ENCODE measurements at regions not wholly inside any gene's neighbourhood (a gene's known extent, or its start where the extent isn't known, plus 50 kb on each side); places are given as distances from the start of the nearest gene placed in this dataset.

DNA sequence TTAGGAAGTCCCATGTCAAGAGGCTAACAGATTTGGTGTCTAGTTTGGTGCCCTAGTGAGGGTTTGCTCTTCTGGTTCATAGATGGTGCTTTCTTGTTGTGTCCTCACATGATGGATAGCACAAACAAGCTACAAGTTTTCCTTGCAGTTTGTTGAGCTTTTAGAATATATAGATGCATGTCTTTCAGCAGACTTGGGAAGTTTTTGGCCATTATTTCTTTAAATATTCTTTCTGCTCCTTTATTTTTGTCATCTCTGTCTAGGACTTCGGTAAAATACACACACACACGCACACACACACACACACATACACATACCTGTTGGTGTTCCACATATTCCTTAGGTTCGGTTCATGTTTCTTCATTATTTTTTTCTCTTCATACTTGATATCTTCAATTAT lies 81.5 kb upstream of the TEX51 start:
- H4K20me1 ChIP-seq (ENCODE audit: insufficient read depth, low read depth, low read length), result no peaks in the 10 kb centered on the region
- H3K9me2 ChIP-seq (replicated peaks; ENCODE audit: insufficient read depth, low read length), result no peaks in the 10 kb centered on the region
- no peaks in the 10 kb centered on the region for H3K27me3 ChIP-seq (ENCODE audit: low read length)
- no peaks in the 10 kb centered on the region for H3K4me1 ChIP-seq (ENCODE audit: low read length)
- H3K36me3 ChIP-seq (ENCODE audit: insufficient read depth, low read length), result no peaks in the 10 kb centered on the region
- no peak overlapping the region for H3K27ac ChIP-seq (ENCODE audit: low read length)
- H3K9ac ChIP-seq (ENCODE audit: low read length), result no peak overlapping the region
- no peak overlapping the region for H3K4me2 ChIP-seq (ENCODE audit: low read depth, low read length, poor library complexity, severe bottlenecking)
- no peaks in the 10 kb centered on the region for H3K9me3 ChIP-seq (ENCODE audit: low read length)
- DNase-seq, result no peak
- no peak overlapping the region for H3K4me3 ChIP-seq (ENCODE audit: low read length)
- no peak overlapping the region for H2AFZ ChIP-seq (ENCODE audit: low read length)
- H3K79me2 ChIP-seq (ENCODE audit: low read length), result no peaks in the 10 kb centered on the region

- H3K27ac ChIP-seq (ENCODE audit: low read length), result no peak overlapping the region
- no peaks in the 10 kb centered on the region for H3K9me3 ChIP-seq (ENCODE audit: low read length)
- no peak overlapping the region for H3K4me3 ChIP-seq (ENCODE audit: low read length)
- H2AFZ ChIP-seq (ENCODE audit: low read length), result no peak overlapping the region
- H3K4me1 ChIP-seq (ENCODE audit: low read length), result no peaks in the 10 kb centered on the region
- H3K27me3 ChIP-seq (ENCODE audit: low read length), result no peaks in the 10 kb centered on the region
- no peaks in the 10 kb centered on the region for H4K20me1 ChIP-seq (ENCODE audit: insufficient read depth, low read depth, low read length)
- no peak overlapping the region for H3K9ac ChIP-seq (ENCODE audit: low read length)
- no peak for DNase-seq
- no peaks in the 10 kb centered on the region for H3K79me2 ChIP-seq (ENCODE audit: low read length)
- H3K4me2 ChIP-seq (ENCODE audit: low read depth, low read length, poor library complexity, severe bottlenecking), result no peak overlapping the region
- no peaks in the 10 kb centered on the region for H3K36me3 ChIP-seq (ENCODE audit: insufficient read depth, low read length)
- no peaks in the 10 kb centered on the region for H3K9me2 ChIP-seq (replicated peaks; ENCODE audit: insufficient read depth, low read length)
These were observed 76.6 kb upstream of the TEX51 start for GRCh38 chr2:126822115-126822514.

- Histone ChIP-seq H3K9me2 (replicated peaks; ENCODE audit: insufficient read depth, low read length) (no peaks in the 10 kb centered on the region), H3K9me3 (ENCODE audit: low read length) (no peaks in the 10 kb centered on the region)
- no peak for DNase-seq
These were observed 75.8 kb upstream of the TEX51 start for GRCh38 chr2:126822921-126823320.

DNA sequence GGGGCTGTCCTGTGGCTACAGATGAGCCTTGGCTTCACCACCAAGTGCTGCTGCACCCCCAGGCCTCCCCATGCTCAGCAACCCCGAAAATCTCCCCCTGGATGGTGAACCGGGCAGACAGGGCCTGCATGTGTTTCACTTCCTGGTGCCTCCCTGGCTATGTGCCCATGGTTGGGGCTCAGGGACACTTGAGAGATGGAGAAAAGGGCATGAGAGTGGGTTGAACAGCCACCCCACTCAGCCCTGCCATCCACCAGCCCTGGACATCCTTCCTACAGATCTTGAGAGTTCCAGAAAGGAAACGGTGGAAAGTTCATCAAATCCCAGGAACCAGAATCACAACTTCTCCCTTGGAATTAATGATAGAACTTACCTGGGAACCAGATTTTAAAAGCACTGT lies 74.7 kb upstream of the TEX51 start:
- no peak overlapping the region for H3K4me2 ChIP-seq (ENCODE audit: low read depth, low read length, poor library complexity, severe bottlenecking)
- no peak overlapping the region for H2AFZ ChIP-seq (ENCODE audit: low read length)
- no peak overlapping the region for H3K27ac ChIP-seq (ENCODE audit: low read length)
- H3K4me3 ChIP-seq (ENCODE audit: low read length), result no peak overlapping the region
- DNase-seq, result no peak
- no peaks in the 10 kb centered on the region for H3K4me1 ChIP-seq (ENCODE audit: low read length)
- no peak overlapping the region for H3K9ac ChIP-seq (ENCODE audit: low read length)
- H3K27me3 ChIP-seq (ENCODE audit: low read length), result no peaks in the 10 kb centered on the region
- no peaks in the 10 kb centered on the region for H3K9me3 ChIP-seq (ENCODE audit: low read length)
- H3K79me2 ChIP-seq (ENCODE audit: low read length), result no peaks in the 10 kb centered on the region
- H3K9me2 ChIP-seq (replicated peaks; ENCODE audit: insufficient read depth, low read length), result no peaks in the 10 kb centered on the region
- no peaks in the 10 kb centered on the region for H3K36me3 ChIP-seq (ENCODE audit: insufficient read depth, low read length)
- no peaks in the 10 kb centered on the region for H4K20me1 ChIP-seq (ENCODE audit: insufficient read depth, low read depth, low read length)

More at GRCh38 chr2:126822921-126823320, 75.8 kb upstream of the TEX51 start:
- Histone ChIP-seq H4K20me1 (ENCODE audit: insufficient read depth, low read depth, low read length) (no peaks in the 10 kb centered on the region), H3K4me2 (ENCODE audit: low read depth, low read length, poor library complexity, severe bottlenecking) (no peak overlapping the region), H3K27ac (ENCODE audit: low read length) (no peak overlapping the region), H2AFZ (ENCODE audit: low read length) (no peak overlapping the region), H3K36me3 (ENCODE audit: insufficient read depth, low read length) (no peaks in the 10 kb centered on the region), H3K9ac (ENCODE audit: low read length) (no peak overlapping the region), H3K27me3 (ENCODE audit: low read length) (no peaks in the 10 kb centered on the region), H3K4me3 (ENCODE audit: low read length) (no peak overlapping the region), H3K79me2 (ENCODE audit: low read length) (no peaks in the 10 kb centered on the region), H3K4me1 (ENCODE audit: low read length) (no peaks in the 10 kb centered on the region)

- Histone ChIP-seq H3K4me1 (ENCODE audit: low read length) (no peaks in the 10 kb centered on the region), H3K9me3 (ENCODE audit: low read length) (no peaks in the 10 kb centered on the region), H2AFZ (ENCODE audit: low read length) (no peak overlapping the region), H3K27ac (ENCODE audit: low read length) (no peak overlapping the region), H4K20me1 (ENCODE audit: insufficient read depth, low read depth, low read length) (no peaks in the 10 kb centered on the region), H3K4me3 (ENCODE audit: low read length) (no peak overlapping the region), H3K9me2 (replicated peaks; ENCODE audit: insufficient read depth, low read length) (no peaks in the 10 kb centered on the region), H3K36me3 (ENCODE audit: insufficient read depth, low read length) (no peaks in the 10 kb centered on the region), H3K79me2 (ENCODE audit: low read length) (no peaks in the 10 kb centered on the region), H3K9ac (ENCODE audit: low read length) (no peak overlapping the region), H3K4me2 (ENCODE audit: low read depth, low read length, poor library complexity, severe bottlenecking) (no peak overlapping the region), H3K27me3 (ENCODE audit: low read length) (no peaks in the 10 kb centered on the region)
- no peak for DNase-seq
These were observed 74.0 kb upstream of the TEX51 start for GRCh38 chr2:126824663-126825062.

- no peaks in the 10 kb centered on the region for H3K27me3 ChIP-seq (ENCODE audit: low read length)
- DNase-seq, result no peak
- H2AFZ ChIP-seq (ENCODE audit: low read length), result no peak overlapping the region
- no peak overlapping the region for H3K27ac ChIP-seq (ENCODE audit: low read length)
- H3K36me3 ChIP-seq (ENCODE audit: insufficient read depth, low read length), result no peaks in the 10 kb centered on the region
- no peak overlapping the region for H3K9ac ChIP-seq (ENCODE audit: low read length)
- no peaks in the 10 kb centered on the region for H3K79me2 ChIP-seq (ENCODE audit: low read length)
- H3K9me2 ChIP-seq (replicated peaks; ENCODE audit: insufficient read depth, low read length), result no peaks in the 10 kb centered on the region
- no peaks in the 10 kb centered on the region for H3K4me1 ChIP-seq (ENCODE audit: low read length)
- no peak overlapping the region for H3K4me3 ChIP-seq (ENCODE audit: low read length)
- H3K4me2 ChIP-seq (ENCODE audit: low read depth, low read length, poor library complexity, severe bottlenecking), result no peak overlapping the region
- no peaks in the 10 kb centered on the region for H3K9me3 ChIP-seq (ENCODE audit: low read length)
- H4K20me1 ChIP-seq (ENCODE audit: insufficient read depth, low read depth, low read length), result no peaks in the 10 kb centered on the region
These were observed 73.4 kb upstream of the TEX51 start for GRCh38 chr2:126825316-126825715.

GRCh38 chr2:126826491-126826890 lies 72.2 kb upstream of the TEX51 start:
- DNase-seq, result no peak
- H3K4me3 ChIP-seq (ENCODE audit: low read length), result no peak overlapping the region
- H3K27ac ChIP-seq (ENCODE audit: low read length), result no peak overlapping the region
- H3K9ac ChIP-seq (ENCODE audit: low read length), result no peak overlapping the region
- H3K9me2 ChIP-seq (replicated peaks; ENCODE audit: insufficient read depth, low read length), result no peaks in the 10 kb centered on the region
- H3K4me2 ChIP-seq (ENCODE audit: low read depth, low read length, poor library complexity, severe bottlenecking), result no peak overlapping the region
- no peaks in the 10 kb centered on the region for H3K9me3 ChIP-seq (ENCODE audit: low read length)
- H4K20me1 ChIP-seq (ENCODE audit: insufficient read depth, low read depth, low read length), result no peaks in the 10 kb centered on the region
- no peaks in the 10 kb centered on the region for H3K4me1 ChIP-seq (ENCODE audit: low read length)
- no peak overlapping the region for H2AFZ ChIP-seq (ENCODE audit: low read length)
- H3K79me2 ChIP-seq (ENCODE audit: low read length), result no peaks in the 10 kb centered on the region
- no peaks in the 10 kb centered on the region for H3K27me3 ChIP-seq (ENCODE audit: low read length)
- no peaks in the 10 kb centered on the region for H3K36me3 ChIP-seq (ENCODE audit: insufficient read depth, low read length)

DNA sequence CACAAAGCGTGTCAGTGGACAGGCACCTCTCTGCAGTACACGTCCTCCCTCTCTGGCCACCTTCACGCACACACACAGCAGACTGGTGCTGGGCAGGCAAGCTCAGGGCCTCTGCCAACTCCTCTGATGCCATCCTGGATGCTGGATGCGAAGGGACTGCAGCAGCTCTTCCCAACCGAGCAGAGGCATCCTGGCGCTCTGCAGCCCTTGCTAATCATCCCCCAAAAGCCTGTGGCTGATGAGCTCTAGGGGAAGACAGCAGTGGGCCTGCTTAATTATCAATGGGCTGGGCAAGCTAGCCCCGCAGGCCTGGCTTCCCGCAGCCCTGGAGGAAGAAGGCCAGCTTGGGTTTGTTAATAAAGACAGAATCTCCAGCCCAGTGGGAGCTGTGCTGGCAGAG lies 71.3 kb upstream of the TEX51 start:
- H3K4me2 ChIP-seq (ENCODE audit: low read depth, low read length, poor library complexity, severe bottlenecking), result no peak overlapping the region
- H3K9me3 ChIP-seq (ENCODE audit: low read length), result no peaks in the 10 kb centered on the region
- no peaks in the 10 kb centered on the region for H4K20me1 ChIP-seq (ENCODE audit: insufficient read depth, low read depth, low read length)
- H2AFZ ChIP-seq (ENCODE audit: low read length), result no peak overlapping the region
- no peak overlapping the region for H3K9ac ChIP-seq (ENCODE audit: low read length)
- H3K4me3 ChIP-seq (ENCODE audit: low read length), result no peak overlapping the region
- H3K79me2 ChIP-seq (ENCODE audit: low read length), result no peaks in the 10 kb centered on the region
- no peak overlapping the region for H3K27ac ChIP-seq (ENCODE audit: low read length)
- H3K9me2 ChIP-seq (replicated peaks; ENCODE audit: insufficient read depth, low read length), result no peaks in the 10 kb centered on the region
- H3K36me3 ChIP-seq (ENCODE audit: insufficient read depth, low read length), result no peaks in the 10 kb centered on the region
- H3K27me3 ChIP-seq (ENCODE audit: low read length), result no peaks in the 10 kb centered on the region
- DNase-seq, result no peak
- no peaks in the 10 kb centered on the region for H3K4me1 ChIP-seq (ENCODE audit: low read length)

GRCh38 chr2:126828051-126828450 lies 70.6 kb upstream of the TEX51 start:
- H3K27ac ChIP-seq (ENCODE audit: low read length), result no peak overlapping the region
- H3K4me3 ChIP-seq (ENCODE audit: low read length), result no peak overlapping the region
- no peaks in the 10 kb centered on the region for H3K9me2 ChIP-seq (replicated peaks; ENCODE audit: insufficient read depth, low read length)
- no peaks in the 10 kb centered on the region for H4K20me1 ChIP-seq (ENCODE audit: insufficient read depth, low read depth, low read length)
- no peak overlapping the region for H3K4me2 ChIP-seq (ENCODE audit: low read depth, low read length, poor library complexity, severe bottlenecking)
- H3K9ac ChIP-seq (ENCODE audit: low read length), result no peak overlapping the region
- H3K79me2 ChIP-seq (ENCODE audit: low read length), result no peaks in the 10 kb centered on the region
- H3K36me3 ChIP-seq (ENCODE audit: insufficient read depth, low read length), result no peaks in the 10 kb centered on the region
- H3K4me1 ChIP-seq (ENCODE audit: low read length), result no peaks in the 10 kb centered on the region
- no peaks in the 10 kb centered on the region for H3K27me3 ChIP-seq (ENCODE audit: low read length)
- no peak for DNase-seq
- no peaks in the 10 kb centered on the region for H3K9me3 ChIP-seq (ENCODE audit: low read length)
- H2AFZ ChIP-seq (ENCODE audit: low read length), result no peak overlapping the region
